Neuronal stem cell (in vitro differentiated cells): ENCODE measurements at regions not wholly inside any gene's neighbourhood (a gene's known extent, or its start where the extent isn't known, plus 50 kb on each side); places are given as distances from the start of the nearest gene placed in this dataset.

Source experiments
- DNase-seq: peaks from one replicate; pipeline ENCODE4 v3.0.0-alpha.2; 2013; ENCODE audit warnings: low spot score
- H2AFZ ChIP-seq: one replicate; pipeline ENCODE4 v1.6.1; 2013; ENCODE audit warnings: mild to moderate bottlenecking, low read length, inconsistent platforms
- H2AK5ac ChIP-seq: 2 replicates; pipeline ENCODE4 v1.6.1; 2013; ENCODE audit warnings: low read depth, mild to moderate bottlenecking, inconsistent platforms, low read length, moderate library complexity, mixed read lengths
- H2BK120ac ChIP-seq: 2 replicates; pipeline ENCODE4 v1.6.1; 2013; ENCODE audit warnings: low read depth, mild to moderate bottlenecking, inconsistent platforms, low read length, moderate library complexity, mixed read lengths
- H2BK12ac ChIP-seq: one replicate; pipeline ENCODE4 v1.6.1; 2013; ENCODE audit warnings: low read length, inconsistent platforms
- H2BK15ac ChIP-seq: 2 replicates; pipeline ENCODE4 v1.6.1; 2013; ENCODE audit warnings: mild to moderate bottlenecking, low read length, inconsistent platforms, mixed read lengths
- H2BK5ac ChIP-seq: one replicate; pipeline ENCODE4 v1.6.1; 2013; ENCODE audit warnings: inconsistent platforms, mild to moderate bottlenecking, low read length, moderate library complexity
- H3K14ac ChIP-seq: one replicate; pipeline ENCODE4 v1.6.1; 2013; ENCODE audit warnings: low read length, inconsistent platforms
- H3K18ac ChIP-seq: 2 replicates; pipeline ENCODE4 v1.6.1; 2013; ENCODE audit warnings: low read length, inconsistent platforms
- H3K23ac ChIP-seq: 2 replicates; pipeline ENCODE4 v1.6.1; 2013; ENCODE audit warnings: low read depth, mild to moderate bottlenecking, mixed read lengths, low read length, inconsistent platforms; ENCODE audit not compliant: poor library complexity
- H3K27ac ChIP-seq: replicated peaks from 3 replicates; pipeline ENCODE4 v1.5.1; 2013; ENCODE audit warnings: low read length, inconsistent platforms
- H3K27me3 ChIP-seq, 3 experiments: 2 replicates each; pipeline ENCODE4 v1.6.1; 2013; ENCODE audit warnings: low read length in 3 of 3, mild to moderate bottlenecking in 2 of 3, inconsistent platforms in 1 of 3, low read depth in 1 of 3, mixed read lengths in 1 of 3, moderate library complexity in 1 of 3; ENCODE audit not compliant: control insufficient read depth in 3 of 3, insufficient read depth in 3 of 3
- H3K36me3 ChIP-seq, 2 donors: replicated peaks in 1 of 2; 2 replicates each; pipeline ENCODE4 v1.6.1; 2013; ENCODE audit warnings: low read length in 2 of 2; ENCODE audit not compliant: control insufficient read depth in 2 of 2, insufficient read depth in 2 of 2
- H3K4ac ChIP-seq: 2 replicates; pipeline ENCODE4 v1.6.1; 2013; ENCODE audit warnings: inconsistent platforms, mild to moderate bottlenecking, low read length, moderate library complexity
- H3K4me1 ChIP-seq, 2 donors: 1 replicate in 1 of 2; 2 replicates in 1 of 2; pipeline ENCODE4 v1.6.1; 2013; ENCODE audit warnings: low read length in 2 of 2, low read depth in 1 of 2; ENCODE audit not compliant: control insufficient read depth in 2 of 2, insufficient read depth in 1 of 2
- H3K4me2 ChIP-seq: one replicate; pipeline ENCODE4 v1.6.1; 2013; ENCODE audit warnings: mild to moderate bottlenecking, low read length, inconsistent platforms; ENCODE audit not compliant: insufficient read depth, poor library complexity, severe bottlenecking
- H3K4me3 ChIP-seq, 2 donors: 2 replicates each; pipeline ENCODE4 v1.5.1; 2013; ENCODE audit warnings: low read length in 2 of 2, mild to moderate bottlenecking in 2 of 2, inconsistent platforms in 1 of 2, moderate library complexity in 1 of 2
- H3K79me1 ChIP-seq: one replicate; pipeline ENCODE4 v1.6.1; 2013; ENCODE audit warnings: low read depth, mild to moderate bottlenecking, inconsistent platforms, low read length, moderate library complexity
- H3K9ac ChIP-seq: one replicate; pipeline ENCODE4 v1.6.1; 2013; ENCODE audit warnings: mild to moderate bottlenecking, low read depth, low read length, inconsistent platforms; ENCODE audit not compliant: poor library complexity
- H3K9me3 ChIP-seq, 2 donors: replicated peaks in 1 of 2; 2 replicates each; pipeline versions ENCODE3 to v1.6.1; 2013; ENCODE audit warnings: low read length in 2 of 2, mild to moderate bottlenecking in 2 of 2, inconsistent platforms in 1 of 2, low read depth in 1 of 2, mixed read lengths in 1 of 2, moderate library complexity in 1 of 2; ENCODE audit not compliant: control insufficient read depth in 2 of 2, insufficient read depth in 1 of 2
- H4K8ac ChIP-seq: one replicate; pipeline ENCODE4 v1.6.1; 2013; ENCODE audit warnings: low read depth, mild to moderate bottlenecking, inconsistent platforms, low read length, moderate library complexity
- H4K91ac ChIP-seq: one replicate; pipeline ENCODE4 v1.6.1; 2013; ENCODE audit warnings: low read length, low read depth, mild to moderate bottlenecking, inconsistent platforms; ENCODE audit not compliant: poor library complexity
- WGBS, 2 donors: extraction: QIAGEN DNeasy Blood & Tissue Kit; methylation state at CpG; one replicate each; pipeline ENCODE4 v1.1.7; 2013; ENCODE audit warnings: missing lambda C conversion rate in 2 of 2, mixed read lengths in 1 of 2; ENCODE audit not compliant: insufficient read length in 2 of 2, insufficient replicate concordance in 1 of 2; ENCODE audit errors: extremely low coverage in 2 of 2; 5-methylcytosine and 5-hydroxymethylcytosine counted together

DNA sequence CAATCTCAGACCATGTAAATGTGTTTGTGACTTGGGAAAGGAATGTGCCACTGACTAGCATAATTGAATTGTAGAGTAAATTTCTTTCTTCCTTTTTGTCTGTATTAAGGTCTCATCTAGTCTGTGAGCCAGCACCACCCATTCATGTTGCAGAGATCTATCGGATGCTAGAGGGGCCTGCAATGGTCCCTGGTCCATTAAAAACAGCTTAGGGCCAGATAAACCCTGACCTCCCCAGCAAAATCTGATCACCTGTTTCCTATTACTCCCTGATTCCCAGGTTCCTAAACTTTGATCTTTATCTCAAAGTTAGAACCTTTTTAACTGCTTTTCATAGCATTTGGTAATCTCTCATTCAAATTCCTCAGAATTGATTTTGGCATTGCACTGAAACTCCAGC lies 174.5 kb upstream of the POC5 start:
- Histone ChIP-seq H4K91ac (no peak overlapping the region), H3K4me2 (no peak overlapping the region), H3K23ac (no peak overlapping the region), H3K18ac (no peak overlapping the region), H3K14ac (no peak overlapping the region), H3K27ac (no peak overlapping the region), H3K4ac (no peak overlapping the region), H3K36me3 (no peaks in the 10 kb centered on the region), H3K4me3 (no peak overlapping the region), H2BK120ac (no peak overlapping the region), H3K4me1 (no peaks in the 10 kb centered on the region), H2BK15ac (no peak overlapping the region), H3K79me1 (no peaks in the 10 kb centered on the region), H2BK12ac (no peak overlapping the region), H2BK5ac (no peak overlapping the region), H3K9ac (no peak overlapping the region), H3K27me3 (no peaks in the 10 kb centered on the region), H4K8ac (no peak overlapping the region), H3K9me3 (peaks cover 0 to 3% of the 10 kb centered on the region in 2 donors), H2AFZ (no peak overlapping the region), H2AK5ac (no peak overlapping the region)
- DNase-seq, result no peak
- no CpG with 5 or more reads among the region's 1 CpG for WGBS, 2 donors

DNA sequence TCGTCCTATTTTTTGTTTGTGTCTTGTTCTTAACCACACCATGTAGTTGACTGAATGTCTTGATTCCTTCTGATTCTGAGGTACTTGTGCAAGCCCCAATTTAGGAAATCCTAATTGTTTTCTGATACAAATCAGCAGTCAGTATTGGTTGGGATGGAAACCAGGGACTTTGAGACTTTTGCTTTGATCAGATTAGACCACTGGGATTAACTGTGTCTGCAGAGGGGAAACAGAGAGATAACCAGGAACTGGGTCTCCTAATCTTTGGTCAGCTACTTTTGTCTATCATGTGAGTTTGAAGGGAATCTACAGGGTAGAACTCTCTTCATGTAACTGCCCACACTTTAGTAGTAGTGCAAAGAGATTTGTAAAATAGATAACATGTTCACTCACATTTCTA lies 173.8 kb upstream of the POC5 start:
- Histone ChIP-seq H3K14ac (no peak overlapping the region), H3K4me1 (no peaks in the 10 kb centered on the region), H2AK5ac (no peak overlapping the region), H3K4me3 (no peak overlapping the region), H4K8ac (no peak overlapping the region), H3K23ac (no peak overlapping the region), H3K36me3 (no peaks in the 10 kb centered on the region), H4K91ac (no peak overlapping the region), H3K9ac (no peak overlapping the region), H3K18ac (no peak overlapping the region), H3K27me3 (no peaks in the 10 kb centered on the region), H3K4ac (no peak overlapping the region), H2AFZ (no peak overlapping the region), H2BK12ac (no peak overlapping the region), H3K27ac (no peak overlapping the region), H2BK5ac (no peak overlapping the region), H2BK120ac (no peak overlapping the region), H3K9me3 (peaks cover 0 to 3% of the 10 kb centered on the region in 2 donors), H3K79me1 (no peaks in the 10 kb centered on the region), H3K4me2 (no peak overlapping the region), H2BK15ac (no peak overlapping the region)
- no peak for DNase-seq
- WGBS, 2 donors, result no CpG with 5 or more reads among the region's 1 CpG

DNA sequence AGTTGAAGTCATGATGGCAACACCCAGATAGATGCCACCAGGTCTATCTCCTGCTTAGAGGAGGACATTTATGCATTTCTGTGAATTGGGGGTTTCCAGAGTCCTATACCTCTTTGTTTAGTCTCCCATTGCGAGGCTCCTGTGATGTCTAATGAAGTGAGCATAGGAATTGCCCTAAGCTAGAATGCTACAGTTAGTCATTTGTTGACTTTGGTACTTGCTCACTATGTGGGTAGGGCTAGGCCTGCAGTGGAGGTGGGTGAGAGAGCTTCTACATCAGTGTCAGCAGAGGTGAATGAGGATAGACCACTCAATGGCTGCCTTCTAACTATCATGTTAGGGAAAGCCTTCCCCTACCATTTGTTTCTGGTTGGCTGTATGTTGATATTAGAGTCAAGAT lies 173.3 kb upstream of the POC5 start:
- Histone ChIP-seq H3K9me3 (peaks cover 0 to 3% of the 10 kb centered on the region in 2 donors), H4K91ac (no peak overlapping the region), H2BK120ac (no peak overlapping the region), H2BK12ac (no peak overlapping the region), H3K27ac (no peak overlapping the region), H3K79me1 (no peaks in the 10 kb centered on the region), H3K4me3 (no peak overlapping the region), H3K4me1 (peaks cover 0 to 2% of the 10 kb centered on the region in 2 donors), H2AFZ (no peak overlapping the region), H2BK15ac (no peak overlapping the region), H3K9ac (no peak overlapping the region), H3K4me2 (no peak overlapping the region), H3K4ac (no peak overlapping the region), H3K36me3 (no peaks in the 10 kb centered on the region), H3K14ac (no peak overlapping the region), H3K18ac (no peak overlapping the region), H3K27me3 (no peaks in the 10 kb centered on the region), H3K23ac (no peak overlapping the region), H4K8ac (no peak overlapping the region), H2AK5ac (no peak overlapping the region), H2BK5ac (no peak overlapping the region)
- WGBS, 2 donors, result no CpG with 5 or more reads among the region's 1 CpG
- DNase-seq, result no peak

DNA sequence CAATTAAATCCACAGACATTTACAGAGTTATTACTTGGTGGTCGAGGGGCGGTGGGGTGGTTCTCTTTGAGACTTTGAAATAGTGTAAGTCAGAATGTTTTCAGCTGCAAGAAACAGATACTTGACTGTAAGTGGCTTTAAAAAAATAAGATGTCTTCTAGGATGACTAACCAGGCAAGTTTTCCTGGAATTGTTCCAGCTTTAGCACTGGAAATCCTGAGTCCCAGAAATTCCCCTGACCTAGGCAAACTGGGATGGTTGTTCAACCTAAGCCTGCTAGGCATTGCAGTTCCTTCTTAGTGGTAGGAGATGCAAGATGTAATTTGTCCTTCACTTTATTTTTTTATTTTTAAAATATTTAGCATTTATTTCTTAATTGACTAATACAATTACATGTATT lies 169.5 kb upstream of the POC5 start:
- Histone ChIP-seq H4K91ac (no peak overlapping the region), H3K4me2 (no peak overlapping the region), H4K8ac (no peak overlapping the region), H3K4ac (no peak overlapping the region), H2BK12ac (no peak overlapping the region), H3K14ac (no peak overlapping the region), H3K27ac (no peak overlapping the region), H2BK5ac (no peak overlapping the region), H3K79me1 (no peaks in the 10 kb centered on the region), H3K9ac (no peak overlapping the region), H2BK15ac (no peak overlapping the region), H3K36me3 (no peaks in the 10 kb centered on the region), H3K4me3 (no peak overlapping the region), H3K27me3 (no peaks in the 10 kb centered on the region), H3K4me1 (peaks cover 0 to 2% of the 10 kb centered on the region in 2 donors), H2BK120ac (no peak overlapping the region), H2AK5ac (no peak overlapping the region), H3K18ac (no peak overlapping the region), H3K23ac (no peak overlapping the region), H2AFZ (no peak overlapping the region), H3K9me3 (no peaks in the 10 kb centered on the region)
- DNase-seq, result no peak
- no CpG with 5 or more reads among the region's 2 CpGs for WGBS, 2 donors
